Activated gamma-delta T cell treated with Interleukin-2 at 50 U/mL for 16 hours (primary cell): ENCODE measurements at regions not wholly inside any gene's neighbourhood (a gene's known extent, or its start where the extent isn't known, plus 50 kb on each side); places are given as distances from the start of the nearest gene placed in this dataset.

Source experiments
- DNase-seq: peaks from one replicate; pipeline ENCODE4 v3.0.0-alpha.2; 2020

- DNase-seq, result no peak
Observed at GRCh38 chr2:30371772-30372373, 75.2 kb upstream of the LCLAT1 start.

- DNase-seq, result no peak
Observed at GRCh38 chr2:30372826-30373225, 74.2 kb upstream of the LCLAT1 start.

- DNase-seq, result no peak
Observed at GRCh38 chr2:30373881-30374302, 73.2 kb upstream of the LCLAT1 start.

- DNase-seq, result no peak
Observed at GRCh38 chr2:30374380-30374779, 72.7 kb upstream of the LCLAT1 start.

- DNase-seq, result no peak
Observed at GRCh38 chr2:30375915-30376314, 71.1 kb upstream of the LCLAT1 start.

GRCh38 chr2:30379481-30379880, 67.6 kb upstream of the LCLAT1 start:
- DNase-seq, result no peak

- no peak for DNase-seq
Observed at GRCh38 chr2:30380824-30381223, 66.2 kb upstream of the LCLAT1 start.

GRCh38 chr2:30382162-30382783, 64.8 kb upstream of the LCLAT1 start:
- DNase-seq, result no peak

GRCh38 chr2:30382995-30383394, 64.1 kb upstream of the LCLAT1 start:
- DNase-seq, result no peak

GRCh38 chr2:30385327-30385726, 61.7 kb upstream of the LCLAT1 start:
- no peak for DNase-seq

- no peak for DNase-seq
Observed at GRCh38 chr2:30392097-30392496, 54.9 kb upstream of the LCLAT1 start.

- DNase-seq, result no peak
Observed at GRCh38 chr2:30393510-30393909, 53.5 kb upstream of the LCLAT1 start.

- DNase-seq, result no peak
Observed at GRCh38 chr2:30394096-30394495, 53.0 kb upstream of the LCLAT1 start.

- no peak for DNase-seq
Observed at GRCh38 chr2:30396436-30397232, 50.4 kb upstream of the LCLAT1 start.
